Fibroblast of the aortic adventitia (primary cell): ENCODE measurements at regions not wholly inside any gene's neighbourhood (a gene's known extent, or its start where the extent isn't known, plus 50 kb on each side); places are given as distances from the start of the nearest gene placed in this dataset.
"Not testable (repeated sequence)": the region's sequence is repeated elsewhere in the genome, so short reads cannot be mapped to it uniquely, and the experiment has no call there.

Experiments
- DNase-seq: peaks from one replicate; pipeline ENCODE4 v3.0.0-alpha.2; 2010; ENCODE audit warnings: low read depth
- H3K4me3 ChIP-seq: 2 replicates; pipeline ENCODE4 v1.5.1; 2011; ENCODE audit warnings: low read depth, mild to moderate bottlenecking, control low read depth, low read length, moderate library complexity
- TF ChIP-seq, protein P1 (sequence below): IDR thresholded peaks from 2 replicates; pipeline ENCODE4 v1.5.1; 2011; ENCODE audit warnings: mild to moderate bottlenecking, low read length, control low read depth, inconsistent platforms; ENCODE audit not compliant: insufficient read depth

DNA sequence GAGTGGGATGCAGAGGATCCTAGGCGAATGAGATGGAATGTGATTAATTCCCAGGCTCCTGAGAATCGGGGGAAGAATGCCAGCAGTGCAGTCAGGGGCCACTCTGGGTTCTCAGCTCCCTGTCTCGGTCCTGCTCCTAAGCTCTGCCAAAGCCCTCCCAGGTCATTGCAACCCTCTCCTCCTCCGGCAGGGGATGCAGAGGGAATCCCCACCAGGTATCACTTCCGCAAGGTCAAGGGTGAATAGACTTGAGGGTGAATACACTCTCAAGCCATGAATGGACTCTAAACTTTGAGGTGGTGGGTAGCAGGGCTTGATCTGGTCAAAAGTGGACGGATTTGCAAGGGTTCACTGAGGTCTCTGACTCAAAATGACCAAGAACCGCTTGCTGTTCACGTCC lies 139.3 kb upstream of the MXRA5 start:
- TF ChIP-seq, protein P1, sequence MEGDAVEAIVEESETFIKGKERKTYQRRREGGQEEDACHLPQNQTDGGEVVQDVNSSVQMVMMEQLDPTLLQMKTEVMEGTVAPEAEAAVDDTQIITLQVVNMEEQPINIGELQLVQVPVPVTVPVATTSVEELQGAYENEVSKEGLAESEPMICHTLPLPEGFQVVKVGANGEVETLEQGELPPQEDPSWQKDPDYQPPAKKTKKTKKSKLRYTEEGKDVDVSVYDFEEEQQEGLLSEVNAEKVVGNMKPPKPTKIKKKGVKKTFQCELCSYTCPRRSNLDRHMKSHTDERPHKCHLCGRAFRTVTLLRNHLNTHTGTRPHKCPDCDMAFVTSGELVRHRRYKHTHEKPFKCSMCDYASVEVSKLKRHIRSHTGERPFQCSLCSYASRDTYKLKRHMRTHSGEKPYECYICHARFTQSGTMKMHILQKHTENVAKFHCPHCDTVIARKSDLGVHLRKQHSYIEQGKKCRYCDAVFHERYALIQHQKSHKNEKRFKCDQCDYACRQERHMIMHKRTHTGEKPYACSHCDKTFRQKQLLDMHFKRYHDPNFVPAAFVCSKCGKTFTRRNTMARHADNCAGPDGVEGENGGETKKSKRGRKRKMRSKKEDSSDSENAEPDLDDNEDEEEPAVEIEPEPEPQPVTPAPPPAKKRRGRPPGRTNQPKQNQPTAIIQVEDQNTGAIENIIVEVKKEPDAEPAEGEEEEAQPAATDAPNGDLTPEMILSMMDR, result no peak

GRCh38 chrX:3479026-3479425 lies 132.6 kb upstream of the MXRA5 start:
- no peak for DNase-seq
- no peak overlapping the region for H3K4me3 ChIP-seq
- TF ChIP-seq, protein P1, result no peak

More for the DNA sequence above, 139.3 kb upstream of the MXRA5 start:
- DNase-seq, result no peak
- no peak overlapping the region for H3K4me3 ChIP-seq

- H3K4me3 ChIP-seq, result no peak overlapping the region
- DNase-seq, result no peak
- TF ChIP-seq, protein P1, result no peak
Measured at GRCh38 chrX:3476973-3477372, 130.5 kb upstream of the MXRA5 start.

- H3K4me3 ChIP-seq, DNase-seq: not testable (repeated sequence)
Measured at GRCh38 chrX:3470211-3470679, 123.8 kb upstream of the MXRA5 start.

- H3K4me3 ChIP-seq, result no peak overlapping the region
- DNase-seq, result no peak
- TF ChIP-seq, protein P1, result no peak
Measured at GRCh38 chrX:3468031-3468430, 121.6 kb upstream of the MXRA5 start.

DNA sequence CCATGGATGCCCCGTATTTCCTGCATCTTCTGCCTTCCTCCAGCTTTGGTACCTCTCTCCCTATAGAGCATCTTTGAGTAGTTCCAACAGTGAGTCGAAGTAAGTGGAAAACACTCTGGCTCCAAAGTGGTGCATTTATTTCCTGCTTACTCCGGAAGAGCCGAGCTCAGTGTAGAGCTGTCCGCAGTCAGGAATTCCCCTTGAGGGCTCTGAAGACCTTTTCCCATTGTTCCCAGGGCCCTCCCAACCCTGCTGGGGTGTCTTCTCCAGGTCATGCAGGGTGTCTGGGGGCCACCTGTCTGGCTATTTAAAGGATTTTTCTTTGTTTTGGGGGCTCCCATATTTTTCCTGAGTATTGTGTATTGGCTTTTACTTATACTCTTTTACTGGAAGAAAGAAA lies 118.6 kb upstream of the MXRA5 start:
- no peak overlapping the region for H3K4me3 ChIP-seq
- TF ChIP-seq, protein P1, result no peak
- no peak for DNase-seq

DNA sequence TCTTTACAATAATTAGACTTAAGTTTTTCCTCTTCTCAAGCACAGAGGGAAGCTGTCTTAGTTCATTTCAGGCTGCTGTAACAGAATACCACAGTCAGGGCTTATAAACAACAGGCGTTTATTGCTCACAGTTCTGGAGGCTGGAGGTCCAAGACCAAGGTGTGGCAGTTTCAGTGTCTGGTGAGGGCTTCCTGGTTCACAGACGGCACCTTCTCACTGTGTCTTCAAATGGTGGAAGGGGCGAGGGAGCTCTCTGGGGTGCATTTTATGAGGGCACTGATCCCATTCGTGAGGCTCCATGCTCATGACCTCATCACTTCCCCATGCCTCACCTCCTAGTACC lies 115.7 kb upstream of the MXRA5 start:
- no peak overlapping the region for H3K4me3 ChIP-seq
- TF ChIP-seq, protein P1, result no peak
- no peak for DNase-seq
